PC-9 (cell line): ENCODE measurements at regions not wholly inside any gene's neighbourhood (a gene's known extent, or its start where the extent isn't known, plus 50 kb on each side); places are given as distances from the start of the nearest gene placed in this dataset.

Experiments used
- BruUV-seq: library from RNA; stranded (reverse); fragments of 400-500 nt; replicated peaks from 2 replicates; lab custom pipeline; 2021; lab: Mats Ljungman, UMichigan
- CTCF ChIA-PET: fragments of 300-600 bp; sonication (Branson Sonifier 250); formaldehyde crosslinking; loops from one replicate; lab custom pipeline; 2022; ENCODE audit warnings: antibody characterized with exemption; lab: Charles Lee
- POLR2A ChIA-PET: fragments of 300-600 bp; sonication (Branson Sonifier 250); formaldehyde crosslinking; loops from one replicate; lab custom pipeline; 2022; ENCODE audit warnings: antibody characterized with exemption; ENCODE audit not compliant: unreplicated experiment; lab: Charles Lee
- DNase-seq, 2 experiments: peaks; one replicate each; pipeline versions ENCODE4 v3.0.0 to v3.0.0-alpha.2; 2015 to 2022; ENCODE audit warnings: mixed read lengths in 1 of 2
- H2AFZ ChIP-seq: fragments of 200-600 bp; sonication (generic); 2 replicates; pipeline ENCODE4 v1.8.1; 2017; ENCODE audit warnings: antibody characterized with exemption
- H3F3A ChIP-seq: fragments of 200-600 bp; sonication (generic); 2 replicates; pipeline ENCODE4 v1.8.1; 2017; ENCODE audit warnings: antibody characterized with exemption, mild to moderate bottlenecking, low read depth; ENCODE audit not compliant: insufficient read depth
- H3K27ac ChIP-seq: fragments of 200-600 bp; sonication (generic); 2 replicates; pipeline ENCODE4 v1.6.1; 2016; ENCODE audit warnings: mixed run types
- H3K27me3 ChIP-seq: fragments of 200-600 bp; sonication (generic); 2 replicates; pipeline ENCODE4 v1.6.1; 2016; ENCODE audit warnings: low read depth, mixed run types; ENCODE audit not compliant: insufficient read depth
- H3K36me3 ChIP-seq: fragments of 200-600 bp; sonication (generic); 2 replicates; pipeline ENCODE4 v1.6.1; 2016; ENCODE audit warnings: low read depth, mixed run types
- H3K4me1 ChIP-seq: fragments of 200-600 bp; sonication (generic); replicated peaks from 2 replicates; pipeline ENCODE4 v1.6.1; 2016; ENCODE audit warnings: mixed run types; ENCODE audit not compliant: insufficient read depth
- H3K4me2 ChIP-seq: fragments of 200-600 bp; sonication (generic); 2 replicates; pipeline ENCODE4 v1.6.1; 2017; ENCODE audit warnings: mixed run types
- H3K4me3 ChIP-seq: fragments of 200-600 bp; sonication (generic); 2 replicates; pipeline ENCODE4 v1.6.1; 2016; ENCODE audit warnings: mixed run types
- H3K79me2 ChIP-seq: fragments of 200-600 bp; sonication (generic); 2 replicates; pipeline ENCODE4 v1.6.1; 2017; ENCODE audit warnings: low read depth, mixed run types
- H3K9me2 ChIP-seq: fragments of 200-600 bp; sonication (generic); 2 replicates; pipeline ENCODE4 v1.8.1; 2017; ENCODE audit warnings: mild to moderate bottlenecking; ENCODE audit not compliant: insufficient read depth
- H3K9me3 ChIP-seq: fragments of 200-600 bp; sonication (generic); 2 replicates; pipeline ENCODE4 v1.8.1; 2016; ENCODE audit warnings: low read depth; ENCODE audit not compliant: insufficient read depth
- H4K20me1 ChIP-seq: fragments of 200-600 bp; sonication (generic); 2 replicates; pipeline ENCODE4 v1.8.1; 2017; ENCODE audit not compliant: insufficient read depth
- CTCF ChIP-seq: fragments of 200-600 bp; sonication (generic); conservative IDR thresholded peaks from 2 replicates; pipeline ENCODE4 v1.6.1; 2017; ENCODE audit warnings: mixed run types, antibody characterized with exemption, mild to moderate bottlenecking, moderate library complexity
- EZH2 ChIP-seq: fragments of 200-600 bp; sonication (generic); IDR thresholded peaks from 2 replicates; pipeline ENCODE4 v1.8.0; 2017; ENCODE audit warnings: antibody characterized with exemption, low read depth
- intact Hi-C: fragments of 100-400 bp; cut with micrococcal nuclease; formaldehyde crosslinking; loops from one replicate; pipeline ENCODE4 v1.10.0; 2022; ENCODE audit not compliant: unreplicated experiment

- H3K79me2 ChIP-seq, result no peaks in the 10 kb centered on the region
- H2AFZ ChIP-seq, result no peak overlapping the region
- H3K4me1 ChIP-seq, result peaks cover 12% of the 10 kb centered on the region; the same call in 1 of the 2 replicates
- H4K20me1 ChIP-seq, result no peaks in the 10 kb centered on the region
- no peaks in the 10 kb centered on the region; the same call in 1 of the 2 replicates for H3K9me3 ChIP-seq
- intact Hi-C loops, result no loop called here
- no peaks in the 10 kb centered on the region for H3K27me3 ChIP-seq
- H3K4me2 ChIP-seq, result no peak overlapping the region
- POLR2A ChIA-PET, result no interaction called here
- no peak for TF ChIP-seq EZH2
- TF ChIP-seq CTCF, result no peak
- H3K4me3 ChIP-seq, result no peak overlapping the region
- no TSS peak for BruUV-seq
- no peak for DNase-seq
- no peaks in the 10 kb centered on the region for H3K9me2 ChIP-seq
- CTCF ChIA-PET, result no interaction called here
- no peaks in the 10 kb centered on the region for H3K36me3 ChIP-seq
- H3K27ac ChIP-seq, result no peak overlapping the region
- no peaks in the 10 kb centered on the region for H3F3A ChIP-seq
Observed at GRCh38 chr2:65512783-65513182, 80.4 kb upstream of the SPRED2 start.

GRCh38 chr2:65511306-65511705 is 78.9 kb upstream of the SPRED2 start:
- H3K36me3 ChIP-seq, result no peaks in the 10 kb centered on the region
- H3K79me2 ChIP-seq, result no peaks in the 10 kb centered on the region
- TF ChIP-seq CTCF (no peak), EZH2 (no peak)
- intact Hi-C loops, result no loop called here
- H3K9me2 ChIP-seq, result no peaks in the 10 kb centered on the region
- H3K4me1 ChIP-seq, result peaks cover 11% of the 10 kb centered on the region
- H4K20me1 ChIP-seq, result no peaks in the 10 kb centered on the region
- no peaks in the 10 kb centered on the region; the same call in 1 of the 2 replicates for H3K9me3 ChIP-seq
- H3F3A ChIP-seq, result 0 out of 2 replicates have a peak, but pooled peaks cover 3% of the 10 kb centered on the region
- no peak overlapping the region for H3K4me3 ChIP-seq
- no peak overlapping the region for H3K27ac ChIP-seq
- DNase-seq, result no peak
- CTCF ChIA-PET, result no interaction called here
- BruUV-seq, result no TSS peak
- POLR2A ChIA-PET, result interaction anchor here (0.8 kb wide), 1 partner anchor 9 kb away, joined by 18 read pairs; no protein-coding TSS in a partner anchor
- H2AFZ ChIP-seq, result no peak overlapping the region
- H3K4me2 ChIP-seq, result no peak overlapping the region
- no peaks in the 10 kb centered on the region for H3K27me3 ChIP-seq

GRCh38 chr2:65508225-65508624 is 75.8 kb upstream of the SPRED2 start:
- no peak for TF ChIP-seq EZH2
- TF ChIP-seq CTCF, result no peak
- Histone ChIP-seq H3K27ac (no peak overlapping the region), H3K79me2 (no peaks in the 10 kb centered on the region), H3K4me1 (peaks cover 27% of the 10 kb centered on the region), H3K36me3 (no peaks in the 10 kb centered on the region), H4K20me1 (no peaks in the 10 kb centered on the region), H2AFZ (no peak overlapping the region), H3K9me2 (no peaks in the 10 kb centered on the region), H3K4me3 (no peak overlapping the region), H3K27me3 (no peaks in the 10 kb centered on the region), H3K9me3 (no peaks in the 10 kb centered on the region; the same call in 1 of the 2 replicates), H3K4me2 (no peak overlapping the region), H3F3A (peaks cover 16% of the 10 kb centered on the region; the same call in 1 of the 2 replicates)
- no TSS peak for BruUV-seq
- intact Hi-C loops, result no loop called here
- no peak for DNase-seq
- CTCF ChIA-PET, result interaction anchor here (0.7 kb wide), 1 partner anchor 58 kb away, joined by 12 read pairs; no protein-coding TSS in a partner anchor
- POLR2A ChIA-PET, result no interaction called here
